Left lobe of liver (tissue), 2 donors: ENCODE measurements at regions not wholly inside any gene's neighbourhood (a gene's known extent, or its start where the extent isn't known, plus 50 kb on each side); places are given as distances from the start of the nearest gene placed in this dataset.

Source experiments
- ATAC-seq: fragments of 200-7000 bp; cut with Tn5 transposase; one replicate; pipeline ENCODE4 v1.9.1; 2020; ENCODE audit warnings: mild to moderate bottlenecking, moderate library complexity
- DNase-seq: peaks from one replicate; pipeline ENCODE4 v3.0.0-alpha.2; 2020; ENCODE audit warnings: low spot score
- donor health status: DM: no; HTN: no; CAD: no; lungs with moderate emphysema.
- donor health status: DM: no; HTN: yes; CAD: no.

GRCh38 chr16:85428899-85429775, 184.0 kb upstream of the GSE1 start:
- no peak for ATAC-seq
- DNase-seq: peak; percentile 34

GRCh38 chr16:85429776-85430522, 183.2 kb upstream of the GSE1 start:
- no peak for ATAC-seq
- DNase-seq: peak; percentile 34

- peak; percentile 39 for DNase-seq
- no peak for ATAC-seq
These were observed 182.3 kb upstream of the GSE1 start for GRCh38 chr16:85430523-85431421.

GRCh38 chr16:85431431-85432124, 181.5 kb upstream of the GSE1 start:
- DNase-seq (no peak), ATAC-seq (no peak)

- no peak for DNase-seq
- no peak for ATAC-seq
These were observed 180.5 kb upstream of the GSE1 start for GRCh38 chr16:85432606-85433005.

GRCh38 chr16:85433477-85433876, 179.6 kb upstream of the GSE1 start:
- ATAC-seq (no peak), DNase-seq (no peak)

GRCh38 chr16:85435286-85435685, 177.8 kb upstream of the GSE1 start:
- no peak for ATAC-seq
- DNase-seq: no peak

GRCh38 chr16:85435700-85436099, 177.4 kb upstream of the GSE1 start:
- no peak for DNase-seq
- ATAC-seq: no peak

GRCh38 chr16:85436207-85436606, 176.9 kb upstream of the GSE1 start:
- DNase-seq: no peak
- no peak for ATAC-seq

- ATAC-seq: peak; percentile 23
- no peak for DNase-seq
These were observed 176.4 kb upstream of the GSE1 start for GRCh38 chr16:85436636-85437165.

GRCh38 chr16:85437166-85438052, 175.7 kb upstream of the GSE1 start:
- no peak for ATAC-seq

GRCh38 chr16:85438981-85439685, 174.0 kb upstream of the GSE1 start:
- ATAC-seq: no peak
- no peak for DNase-seq

More at GRCh38 chr16:85437166-85438052, 175.7 kb upstream of the GSE1 start:
- DNase-seq: no peak

GRCh38 chr16:85440744-85441143, 172.4 kb upstream of the GSE1 start:
- DNase-seq (no peak), ATAC-seq (no peak)

GRCh38 chr16:85441189-85441889, 171.8 kb upstream of the GSE1 start:
- DNase-seq (no peak), ATAC-seq (no peak)

GRCh38 chr16:85441890-85442670, 171.0 kb upstream of the GSE1 start:
- no peak for ATAC-seq
- DNase-seq: no peak

- DNase-seq (no peak), ATAC-seq (no peak)
These were observed 170.0 kb upstream of the GSE1 start for GRCh38 chr16:85443116-85443515.

- DNase-seq: no peak
These were observed 169.6 kb upstream of the GSE1 start for GRCh38 chr16:85443531-85443930.

More at GRCh38 chr16:85443531-85443930, 169.6 kb upstream of the GSE1 start:
- no peak for ATAC-seq
